Spleen (tissue), 11 donors: ENCODE measurements at regions not wholly inside any gene's neighbourhood (a gene's known extent, or its start where the extent isn't known, plus 50 kb on each side); places are given as distances from the start of the nearest gene placed in this dataset.

Experiments
- DNase-seq: peaks from one replicate; pipeline ENCODE4 v3.0.0-alpha.2; 2020
- H3K27ac ChIP-seq, 8 donors: fragments of 200-600 bp; sonication (generic) in 7 of 8; 1 replicate in 4 of 8; 2 replicates in 4 of 8; pipeline versions ENCODE4 v1.5.0 to v1.8.0; 2016 to 2021; ENCODE audit warnings: inconsistent platforms in 4 of 8, mild to moderate bottlenecking in 4 of 8, moderate library complexity in 1 of 8
- H3K27me3 ChIP-seq, 7 donors: fragments of 200-600 bp; sonication (generic) in 6 of 7; replicated peaks in 1 of 7; 1 replicate in 4 of 7; 2 replicates in 3 of 7; pipeline versions ENCODE4 v1.5.0 to v1.8.0; 2016 to 2021; ENCODE audit warnings: inconsistent platforms in 3 of 7, mild to moderate bottlenecking in 1 of 7
- H3K36me3 ChIP-seq, 6 donors: fragments of 200-600 bp; sonication (generic) in 5 of 6; 1 replicate in 4 of 6; 2 replicates in 2 of 6; pipeline versions ENCODE4 v1.5.0 to v1.8.0; 2016 to 2021; ENCODE audit warnings: inconsistent platforms in 2 of 6
- H3K4me1 ChIP-seq, 6 donors: fragments of 200-600 bp; sonication (generic) in 5 of 6; 1 replicate in 3 of 6; 2 replicates in 3 of 6; pipeline versions ENCODE4 v1.5.0 to v1.8.0; 2016 to 2021; ENCODE audit warnings: inconsistent platforms in 3 of 6
- H3K4me3 ChIP-seq, 8 donors: fragments of 200-600 bp; sonication (generic) in 7 of 8; 1 replicate in 4 of 8; 2 replicates in 4 of 8; pipeline versions ENCODE4 v1.5.0 to v1.8.0; 2016 to 2021; ENCODE audit warnings: inconsistent platforms in 4 of 8, mild to moderate bottlenecking in 4 of 8, moderate library complexity in 2 of 8
- H3K9me3 ChIP-seq, 8 donors: fragments of 200-600 bp; sonication (generic) in 7 of 8; 1 replicate in 4 of 8; 2 replicates in 4 of 8; pipeline versions ENCODE4 v1.5.0 to v1.8.0; 2016 to 2021; ENCODE audit warnings: inconsistent platforms in 4 of 8
- POLR2A ChIP-seq, 3 donors: fragments of 450-650 bp; IDR thresholded peaks; one replicate each; pipeline ENCODE4 v1.5.1; 2017; ENCODE audit warnings: antibody characterized with exemption in 3 of 3, mild to moderate bottlenecking in 1 of 3
- POLR2AphosphoS5 ChIP-seq, 3 donors: sonication (generic); formaldehyde crosslinking; IDR thresholded peaks; one replicate each; pipeline ENCODE4 v1.5.1; 2017; ENCODE audit warnings: antibody characterized with exemption in 3 of 3
- WGBS, 5 donors: extraction: QIAGEN DNeasy Blood & Tissue Kit in 3 of 5; methylation state at CpG; one replicate each; pipeline versions ENCODE4 v1.1.5 to v1.1.7; 2013 to 2018; 5-methylcytosine and 5-hydroxymethylcytosine counted together
- intact Hi-C: fragments of 100-400 bp; cut with DNase I; formaldehyde crosslinking; loops from one replicate; pipeline ENCODE4 v1.15.0; 2023; ENCODE audit warnings: low total_unique reads
- TF ChIP-seq, protein P1 (sequence below), 11 experiments: fragments of 200-600 bp in 7 of 11; fragments of 450-650 bp in 4 of 11; sonication (generic) in 4 of 11; IDR thresholded peaks in 8 of 11; conservative IDR thresholded peaks in 3 of 11; 1 replicate in 7 of 11; 2 replicates in 4 of 11; pipeline versions ENCODE4 v1.4.0 to v1.8.0; 2016 to 2021; ENCODE audit warnings: antibody characterized with exemption in 11 of 11, inconsistent platforms in 4 of 11, mild to moderate bottlenecking in 1 of 11
- donor health status: healthy with polysubstance abuse.
- donor health status: DM: no; HTN: no; CAD: no; lungs with moderate emphysema.
- donor health status: DM: no; HTN: no; CAD: no.
- donor health status: Bipolar disorder and iron deficiency.
- donor health status: healthy.
- donor health status: DM: no; HTN: no; CAD: no.
- donor health status: DM: yes; HTN: yes; CAD: no.

DNA sequence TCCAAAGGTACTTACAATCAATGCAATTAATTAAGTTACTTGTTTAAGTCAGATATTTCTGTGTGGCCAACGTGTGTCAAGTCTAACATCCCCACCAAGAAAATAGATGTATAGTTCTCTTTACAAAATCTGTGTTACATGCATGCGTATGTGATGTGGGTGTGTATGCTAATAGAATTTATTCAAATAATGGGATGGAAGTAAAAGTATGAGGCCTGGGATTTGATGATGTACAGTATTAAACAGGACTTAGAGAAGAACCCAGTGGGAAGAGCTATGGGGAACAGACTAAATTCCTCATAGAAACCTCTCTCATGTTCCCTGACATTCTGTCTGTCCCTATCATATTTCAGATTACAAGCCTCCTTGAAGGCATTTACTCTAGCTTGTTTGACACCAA is 72.5 kb downstream of the IFI44 start:
- Histone ChIP-seq H3K27me3 (no peaks in the 10 kb centered on the region), H3K27ac (no peak overlapping the region), H3K4me1 (no peaks in the 10 kb centered on the region), H3K36me3 (no peaks in the 10 kb centered on the region), H3K4me3 (no peak overlapping the region), H3K9me3 (no peaks in the 10 kb centered on the region)
- intact Hi-C loops: no loop called here
- WGBS, 5 donors: 77 to 86% (median 80%) methylated on average over 2 of the region's 2 CpGs
- TF ChIP-seq, protein P1, sequence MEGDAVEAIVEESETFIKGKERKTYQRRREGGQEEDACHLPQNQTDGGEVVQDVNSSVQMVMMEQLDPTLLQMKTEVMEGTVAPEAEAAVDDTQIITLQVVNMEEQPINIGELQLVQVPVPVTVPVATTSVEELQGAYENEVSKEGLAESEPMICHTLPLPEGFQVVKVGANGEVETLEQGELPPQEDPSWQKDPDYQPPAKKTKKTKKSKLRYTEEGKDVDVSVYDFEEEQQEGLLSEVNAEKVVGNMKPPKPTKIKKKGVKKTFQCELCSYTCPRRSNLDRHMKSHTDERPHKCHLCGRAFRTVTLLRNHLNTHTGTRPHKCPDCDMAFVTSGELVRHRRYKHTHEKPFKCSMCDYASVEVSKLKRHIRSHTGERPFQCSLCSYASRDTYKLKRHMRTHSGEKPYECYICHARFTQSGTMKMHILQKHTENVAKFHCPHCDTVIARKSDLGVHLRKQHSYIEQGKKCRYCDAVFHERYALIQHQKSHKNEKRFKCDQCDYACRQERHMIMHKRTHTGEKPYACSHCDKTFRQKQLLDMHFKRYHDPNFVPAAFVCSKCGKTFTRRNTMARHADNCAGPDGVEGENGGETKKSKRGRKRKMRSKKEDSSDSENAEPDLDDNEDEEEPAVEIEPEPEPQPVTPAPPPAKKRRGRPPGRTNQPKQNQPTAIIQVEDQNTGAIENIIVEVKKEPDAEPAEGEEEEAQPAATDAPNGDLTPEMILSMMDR (IDR thresholded peaks at IDR 0.05 in 8 of 11, conservative IDR thresholded peaks at IDR 0.05 in 3 of 11): no peak
- TF ChIP-seq POLR2A (IDR thresholded peaks at IDR 0.05) (no peak), POLR2AphosphoS5 (IDR thresholded peaks at IDR 0.05) (no peak)
- no peak for DNase-seq

DNA sequence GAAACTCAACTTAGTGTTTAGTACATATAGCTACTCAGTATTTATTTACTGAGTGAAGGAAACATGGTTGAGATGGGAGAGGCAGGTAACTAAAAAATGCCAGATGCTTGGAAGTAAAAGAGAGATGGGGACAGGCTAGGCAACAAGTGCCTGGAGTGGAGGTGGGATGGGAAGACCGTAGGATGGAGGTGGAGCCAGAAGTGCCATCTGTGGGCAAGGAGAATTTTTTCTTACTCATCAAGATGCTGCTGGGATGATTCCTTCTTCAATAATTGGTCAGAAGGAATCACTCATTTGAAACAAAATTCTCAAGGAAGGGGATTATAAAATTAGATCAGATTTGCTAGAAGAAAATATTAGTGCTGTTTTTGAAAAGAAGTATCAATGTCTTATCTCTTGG is 72.9 kb downstream of the IFI44 start:
- H3K27me3 ChIP-seq: no peaks in the 10 kb centered on the region
- intact Hi-C loops: no loop called here
- H3K27ac ChIP-seq: no peak overlapping the region
- no peak overlapping the region for H3K4me3 ChIP-seq
- no peak for DNase-seq
- H3K9me3 ChIP-seq: no peaks in the 10 kb centered on the region
- 29 to 76% (median 51%) methylated on average over 1 of the region's 1 CpG for WGBS, 5 donors
- H3K36me3 ChIP-seq: no peaks in the 10 kb centered on the region
- TF ChIP-seq POLR2AphosphoS5 (IDR thresholded peaks at IDR 0.05) (no peak), POLR2A (IDR thresholded peaks at IDR 0.05) (no peak)
- TF ChIP-seq, protein P1 (IDR thresholded peaks at IDR 0.05 in 8 of 11, conservative IDR thresholded peaks at IDR 0.05 in 3 of 11): no peak
- no peaks in the 10 kb centered on the region for H3K4me1 ChIP-seq

DNA sequence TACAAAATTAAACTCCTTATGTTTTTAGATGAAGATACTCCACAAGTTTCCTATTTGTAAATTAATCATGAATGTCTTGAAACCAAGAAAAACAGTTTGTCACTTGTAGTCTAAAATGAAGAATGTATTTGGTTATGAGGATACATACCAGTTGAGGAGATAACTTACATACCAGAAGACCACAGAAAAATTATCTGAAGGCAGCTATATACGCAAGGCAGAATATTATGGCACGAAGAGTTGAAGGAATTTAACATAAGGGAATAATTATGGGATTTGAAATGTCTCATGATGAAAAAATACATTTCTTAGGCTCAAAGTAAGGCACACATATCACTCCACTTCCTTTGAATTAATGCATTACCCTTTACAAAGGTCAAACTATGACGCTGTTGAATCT is 73.3 kb downstream of the IFI44 start:
- 71 to 88% (median 87%) methylated on average over 3 of the region's 3 CpGs for WGBS, 5 donors
- TF ChIP-seq POLR2A (IDR thresholded peaks at IDR 0.05) (no peak), POLR2AphosphoS5 (IDR thresholded peaks at IDR 0.05) (no peak)
- TF ChIP-seq, protein P1 (IDR thresholded peaks at IDR 0.05 in 8 of 11, conservative IDR thresholded peaks at IDR 0.05 in 3 of 11): no peak
- H3K4me1 ChIP-seq: no peaks in the 10 kb centered on the region
- DNase-seq: no peak
- no peaks in the 10 kb centered on the region for H3K9me3 ChIP-seq
- intact Hi-C loops: no loop called here
- H3K4me3 ChIP-seq: no peak overlapping the region
- H3K27ac ChIP-seq: no peak overlapping the region
- H3K36me3 ChIP-seq: no peaks in the 10 kb centered on the region
- H3K27me3 ChIP-seq: no peaks in the 10 kb centered on the region

DNA sequence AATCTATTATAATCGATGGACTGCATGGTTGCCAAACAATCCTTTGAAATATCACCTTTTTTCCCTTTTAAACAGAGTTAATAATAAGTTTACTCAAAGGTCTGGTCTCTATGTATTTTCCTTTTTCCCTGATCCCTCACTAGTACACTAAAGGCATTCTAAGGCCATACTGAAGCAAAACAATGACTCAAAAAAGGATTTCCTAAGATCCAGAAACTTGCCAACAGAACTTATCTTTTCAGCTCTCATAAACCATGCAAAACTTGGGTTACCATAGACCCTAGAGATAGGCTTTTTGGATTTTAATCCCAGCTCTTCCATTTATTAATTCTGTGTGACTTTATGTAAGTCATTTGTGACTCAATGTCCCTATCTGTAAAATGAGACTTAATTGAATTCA is 77.1 kb downstream of the IFI44 start:
- intact Hi-C loops: no loop called here
- H3K4me3 ChIP-seq: no peak overlapping the region
- H3K27me3 ChIP-seq: no peaks in the 10 kb centered on the region
- DNase-seq: no peak
- H3K27ac ChIP-seq: no peak overlapping the region
- H3K9me3 ChIP-seq: no peaks in the 10 kb centered on the region
- WGBS, 5 donors: 69 to 84% (median 78%) methylated on average over 1 of the region's 1 CpG
- TF ChIP-seq POLR2AphosphoS5 (IDR thresholded peaks at IDR 0.05) (no peak), POLR2A (IDR thresholded peaks at IDR 0.05) (no peak)
- TF ChIP-seq, protein P1 (IDR thresholded peaks at IDR 0.05 in 8 of 11, conservative IDR thresholded peaks at IDR 0.05 in 3 of 11): no peak
- no peaks in the 10 kb centered on the region for H3K36me3 ChIP-seq
- H3K4me1 ChIP-seq: no peaks in the 10 kb centered on the region
